HG03469 (cell line): ENCODE measurements at regions not wholly inside any gene's neighbourhood (a gene's known extent, or its start where the extent isn't known, plus 50 kb on each side); places are given as distances from the start of the nearest gene placed in this dataset.

ENCODE experiments used
- ATAC-seq: cut with Tn5 transposase; IDR thresholded peaks from one replicate; pipeline ENCODE4 v1.9.1; 2021; ENCODE audit warnings: mild to moderate bottlenecking, moderate library complexity, moderate number of reproducible peaks; ENCODE audit not compliant: unreplicated experiment

- no peak for ATAC-seq
Observed at GRCh38 chr3:135781026-135781815, 184.3 kb upstream of the PPP2R3A start.

GRCh38 chr3:135784557-135784956 is 181.0 kb upstream of the PPP2R3A start:
- ATAC-seq, result peak; percentile 96

GRCh38 chr3:135788146-135788545 is 177.4 kb upstream of the PPP2R3A start:
- ATAC-seq, result no peak

GRCh38 chr3:135788978-135789377 is 176.6 kb upstream of the PPP2R3A start:
- no peak for ATAC-seq

GRCh38 chr3:135792174-135792573 is 173.4 kb upstream of the PPP2R3A start:
- ATAC-seq, result no peak

GRCh38 chr3:135792858-135793475 is 172.6 kb upstream of the PPP2R3A start:
- no peak for ATAC-seq

GRCh38 chr3:135800071-135800549 is 165.4 kb upstream of the PPP2R3A start:
- ATAC-seq, result no peak

GRCh38 chr3:135801018-135801417 is 164.5 kb upstream of the PPP2R3A start:
- no peak for ATAC-seq

- no peak for ATAC-seq
Observed at GRCh38 chr3:135802171-135802570, 163.4 kb upstream of the PPP2R3A start.

- ATAC-seq, result no peak
Observed at GRCh38 chr3:135803028-135803692, 162.4 kb upstream of the PPP2R3A start.

GRCh38 chr3:135805752-135806151 is 159.8 kb upstream of the PPP2R3A start:
- no peak for ATAC-seq

GRCh38 chr3:135806317-135806716 is 159.2 kb upstream of the PPP2R3A start:
- no peak for ATAC-seq

- no peak for ATAC-seq
Observed at GRCh38 chr3:135807879-135808278, 157.6 kb upstream of the PPP2R3A start.

- no peak for ATAC-seq
Observed at GRCh38 chr3:135809021-135809634, 156.4 kb upstream of the PPP2R3A start.

- no peak for ATAC-seq
Observed at GRCh38 chr3:135811651-135812050, 153.9 kb upstream of the PPP2R3A start.

- ATAC-seq, result no peak
Observed at GRCh38 chr3:135812057-135812456, 153.5 kb upstream of the PPP2R3A start.

GRCh38 chr3:135834465-135834864 is 131.1 kb upstream of the PPP2R3A start:
- no peak for ATAC-seq

GRCh38 chr3:135837977-135838631 is 127.4 kb upstream of the PPP2R3A start:
- ATAC-seq, result no peak

- no peak for ATAC-seq
Observed at GRCh38 chr3:135840436-135840835, 125.1 kb upstream of the PPP2R3A start.

GRCh38 chr3:135844386-135844785 is 121.1 kb upstream of the PPP2R3A start:
- no peak for ATAC-seq

GRCh38 chr3:135848051-135848450 is 117.5 kb upstream of the PPP2R3A start:
- ATAC-seq, result no peak
